IMR-90 (cell line): ENCODE measurements at regions not wholly inside any gene's neighbourhood (a gene's known extent, or its start where the extent isn't known, plus 50 kb on each side); places are given as distances from the start of the nearest gene placed in this dataset.

Source experiments
- ATAC-seq: fragments of 200-7000 bp; cut with Tn5 transposase; 2 replicates; pipeline ENCODE4 v1.9.1; 2020; ENCODE audit warnings: low read depth, mild to moderate bottlenecking, moderate library complexity
- BruUV-seq: library from RNA; stranded (reverse); fragments of 400-500 nt; replicated peaks from 2 replicates; lab custom pipeline; 2021; lab: Mats Ljungman, UMichigan
- CTCF ChIA-PET: fragments of 300-600 bp; formaldehyde crosslinking; extraction: SDS; loops from one replicate; lab custom pipeline; 2021; ENCODE audit warnings: antibody characterized with exemption; lab: Yijun Ruan, JAX
- POLR2A ChIA-PET: fragments of 300-600 bp; sonication (Branson Sonifier 250); formaldehyde crosslinking; loops from one replicate; lab custom pipeline; 2022; ENCODE audit warnings: antibody characterized with exemption; ENCODE audit not compliant: unreplicated experiment; lab: Charles Lee
- DNase-seq: peaks from one replicate; pipeline ENCODE4 v3.0.0; 2013
- H2AFZ ChIP-seq: replicated peaks from 2 replicates; pipeline ENCODE3; 2013; ENCODE audit warnings: low read length, mild to moderate bottlenecking; ENCODE audit not compliant: poor library complexity
- H2AK5ac ChIP-seq: 2 replicates; pipeline ENCODE4 v1.6.1; 2013; ENCODE audit warnings: low read depth, low read length, inconsistent platforms
- H2AK9ac ChIP-seq: replicated peaks from 2 replicates; pipeline ENCODE3; 2013; ENCODE audit warnings: mild to moderate bottlenecking, low read depth, low read length, moderate library complexity; ENCODE audit not compliant: poor library complexity
- H2BK120ac ChIP-seq: 2 replicates; pipeline ENCODE4 v1.6.1; 2013; ENCODE audit warnings: low read depth, low read length, inconsistent platforms
- H2BK15ac ChIP-seq: 3 replicates; pipeline ENCODE4 v1.6.1; 2013; ENCODE audit warnings: low read depth, low read length, inconsistent platforms
- H2BK20ac ChIP-seq: 2 replicates; pipeline ENCODE4 v1.6.1; 2013; ENCODE audit warnings: low read depth, mild to moderate bottlenecking, inconsistent platforms, low read length, moderate library complexity
- H2BK5ac ChIP-seq: 2 replicates; pipeline ENCODE4 v1.6.1; 2013; ENCODE audit warnings: mild to moderate bottlenecking, low read depth, low read length, inconsistent platforms; ENCODE audit not compliant: poor library complexity, severe bottlenecking
- H3K14ac ChIP-seq: replicated peaks from 2 replicates; pipeline ENCODE4 v1.6.1; 2013; ENCODE audit warnings: low read depth, low read length, inconsistent platforms
- H3K18ac ChIP-seq: 2 replicates; pipeline ENCODE4 v1.6.1; 2013; ENCODE audit warnings: low read depth, low read length, control low read depth
- H3K23ac ChIP-seq: 2 replicates; pipeline ENCODE4 v1.6.1; 2013; ENCODE audit warnings: low read depth, low read length, inconsistent platforms
- H3K27ac ChIP-seq: 2 replicates; pipeline ENCODE4 v1.5.1; 2013; ENCODE audit warnings: mild to moderate bottlenecking, control low read depth, low read length; ENCODE audit not compliant: insufficient read depth
- H3K27me3 ChIP-seq: 2 replicates; pipeline ENCODE4 v1.6.1; 2013; ENCODE audit warnings: low read length; ENCODE audit not compliant: control insufficient read depth, insufficient read depth
- H3K36me3 ChIP-seq: 2 replicates; pipeline ENCODE4 v1.6.1; 2013; ENCODE audit warnings: low read length, mixed read lengths; ENCODE audit not compliant: control insufficient read depth, insufficient read depth
- H3K4ac ChIP-seq: 2 replicates; pipeline ENCODE4 v1.6.1; 2013; ENCODE audit warnings: low read depth, low read length, inconsistent platforms
- H3K4me1 ChIP-seq: 2 replicates; pipeline ENCODE4 v1.6.1; 2013; ENCODE audit warnings: low read length, mixed read lengths; ENCODE audit not compliant: control insufficient read depth, insufficient read depth
- H3K4me2 ChIP-seq: 2 replicates; pipeline ENCODE4 v1.6.1; 2013; ENCODE audit warnings: low read depth, mild to moderate bottlenecking, control low read depth, low read length, moderate library complexity
- H3K4me3 ChIP-seq: 2 replicates; pipeline ENCODE4 v1.5.1; 2013; ENCODE audit warnings: low read depth, mild to moderate bottlenecking, control low read depth, low read length, moderate library complexity; ENCODE audit not compliant: insufficient read depth
- H3K56ac ChIP-seq: 2 replicates; pipeline ENCODE4 v1.6.1; 2013; ENCODE audit warnings: low read length, inconsistent platforms; ENCODE audit not compliant: insufficient read depth; ENCODE audit errors: extremely low read depth
- H3K79me1 ChIP-seq, 2 experiments: 2 replicates each; pipeline ENCODE4 v1.6.1; 2013; ENCODE audit warnings: low read length in 2 of 2, inconsistent platforms in 1 of 2, low read depth in 1 of 2
- H3K9ac ChIP-seq: 2 replicates; pipeline ENCODE4 v1.6.1; 2013; ENCODE audit warnings: low read depth, low read length, control low read depth
- H3K9me1 ChIP-seq: 2 replicates; pipeline ENCODE4 v1.6.1; 2013; ENCODE audit warnings: low read length, inconsistent platforms; ENCODE audit not compliant: insufficient read depth
- H3K9me3 ChIP-seq: 2 replicates; pipeline ENCODE4 v1.6.1; 2013; ENCODE audit warnings: low read length; ENCODE audit not compliant: control insufficient read depth, insufficient read depth
- H4K20me1 ChIP-seq: 2 replicates; pipeline ENCODE4 v1.6.1; 2013; ENCODE audit warnings: low read length, inconsistent platforms; ENCODE audit not compliant: insufficient read depth
- H4K5ac ChIP-seq: 2 replicates; pipeline ENCODE4 v1.6.1; 2013; ENCODE audit warnings: mild to moderate bottlenecking, low read depth, low read length, control low read depth
- H4K8ac ChIP-seq, 2 experiments: 2 replicates each; pipeline ENCODE4 v1.6.1; 2013; ENCODE audit warnings: low read depth in 2 of 2, low read length in 2 of 2, control low read depth in 1 of 2, inconsistent platforms in 1 of 2
- H4K91ac ChIP-seq: 2 replicates; pipeline ENCODE4 v1.6.1; 2013; ENCODE audit warnings: low read depth, low read length, inconsistent platforms; ENCODE audit not compliant: insufficient read depth
- BHLHE40 ChIP-seq: fragments of 150-350 bp; IDR thresholded peaks from 2 replicates; pipeline ENCODE4 v1.6.1; 2016; ENCODE audit warnings: mild to moderate bottlenecking, low read depth, low read length
- CEBPB ChIP-seq: IDR thresholded peaks from 2 replicates; pipeline ENCODE4 v1.6.1; 2012; ENCODE audit warnings: low read depth, low read length, improper control_type of control experiment
- CHD1 ChIP-seq: IDR thresholded peaks from 2 replicates; pipeline ENCODE4 v1.6.1; 2012; ENCODE audit warnings: low read depth, low read length, improper control_type of control experiment
- FOS ChIP-seq: fragments of 150-350 bp; IDR thresholded peaks from 2 replicates; pipeline ENCODE4 v1.6.1; 2016; ENCODE audit warnings: low read depth, low read length
- MAFK ChIP-seq: IDR thresholded peaks from 2 replicates; pipeline ENCODE4 v1.6.1; 2012; ENCODE audit warnings: low read depth, low read length, improper control_type of control experiment
- MAZ ChIP-seq: IDR thresholded peaks from 2 replicates; pipeline ENCODE4 v1.6.1; 2012; ENCODE audit warnings: low read depth, mild to moderate bottlenecking, low read length, improper control_type of control experiment, moderate library complexity, borderline replicate concordance
- POLR2A ChIP-seq: IDR thresholded peaks from 2 replicates; pipeline ENCODE4 v1.6.1; 2012; ENCODE audit warnings: mild to moderate bottlenecking, low read depth, low read length
- RAD21 ChIP-seq: IDR thresholded peaks from 2 replicates; pipeline ENCODE4 v1.6.1; 2012; ENCODE audit warnings: low read length, improper control_type of control experiment
- RFX5 ChIP-seq: IDR thresholded peaks from 2 replicates; pipeline ENCODE4 v1.8.0; 2012; ENCODE audit warnings: low read depth, mild to moderate bottlenecking, low read length, moderate library complexity
- SMC3 ChIP-seq: fragments of 150-350 bp; IDR thresholded peaks from 2 replicates; pipeline ENCODE4 v1.6.1; 2016; ENCODE audit warnings: low read depth, mild to moderate bottlenecking, antibody characterized with exemption, low read length, moderate library complexity
- WGBS, 2 experiments: methylation state at CpG; one replicate each; pipeline versions ENCODE4 v1.1.5 to v1.1.7; 2013; ENCODE audit warnings: missing lambda C conversion rate in 2 of 2; ENCODE audit not compliant: insufficient read length in 1 of 2; ENCODE audit errors: extremely low coverage in 2 of 2; 5-methylcytosine and 5-hydroxymethylcytosine counted together
- dilution Hi-C: fragments of 300-500 bp; cut with HindIII; formaldehyde crosslinking; loops from one replicate; pipeline ENCODE4 v1.14.3; 2018; ENCODE audit warnings: low sequenced_read_pairs; ENCODE audit not compliant: unreplicated experiment
- in situ Hi-C: fragments of 300-500 bp; cut with MboI; formaldehyde crosslinking; loops from 3 replicates; pipeline ENCODE4 v1.14.3; 2019; ENCODE audit warnings: low sequenced_read_pairs, inconsistent platforms, mixed read lengths
- intact Hi-C: fragments of 100-400 bp; cut with micrococcal nuclease; formaldehyde crosslinking; loops from 2 replicates; pipeline ENCODE4 v1.10.0; 2022
- TF ChIP-seq, protein P1 (sequence below): fragments of 150-350 bp; IDR thresholded peaks from 2 replicates; pipeline ENCODE4 v1.6.1; 2017; ENCODE audit warnings: mild to moderate bottlenecking, antibody characterized with exemption, low read length, low read depth
- TF ChIP-seq, protein P2 (sequence below): fragments of 150-350 bp; IDR thresholded peaks from 2 replicates; pipeline ENCODE4 v1.6.1; 2016; ENCODE audit warnings: low read depth, mild to moderate bottlenecking, low read length, moderate library complexity, borderline replicate concordance
- TF ChIP-seq, protein P3 (sequence below): conservative IDR thresholded peaks from 2 replicates; pipeline ENCODE4 v1.5.1; 2012; ENCODE audit warnings: mild to moderate bottlenecking, low read depth, low read length, improper control_type of control experiment

DNA sequence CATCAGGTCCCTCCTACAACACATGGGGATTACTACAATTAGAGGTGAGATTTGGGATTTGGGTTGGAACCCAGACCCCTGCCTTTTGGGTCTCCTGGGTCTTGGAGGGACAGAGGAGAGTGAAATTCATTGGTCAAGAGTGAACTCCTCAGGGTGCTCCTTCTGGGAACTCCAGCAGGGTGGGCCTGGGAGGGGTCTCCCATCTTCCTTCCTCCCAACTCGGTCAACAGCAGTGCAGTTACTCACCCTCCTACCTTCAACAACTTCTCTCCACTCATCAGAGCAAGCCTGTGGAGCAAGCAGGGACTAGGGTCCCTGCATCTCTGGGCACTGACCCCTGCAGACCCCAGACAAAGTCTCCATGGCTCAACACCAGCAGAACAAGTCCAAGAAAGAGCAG lies 89.3 kb upstream of the TMPRSS2 start:
- no peaks in the 10 kb centered on the region for H3K9me1 ChIP-seq
- intact Hi-C loops (no loop called here), dilution Hi-C loops (no loop called here), in situ Hi-C loops (no loop called here)
- CTCF ChIA-PET = no interaction called here
- no peak overlapping the region for H4K8ac ChIP-seq
- H3K9ac ChIP-seq = no peak overlapping the region
- no peak for DNase-seq
- POLR2A ChIA-PET = no interaction called here
- H2BK120ac ChIP-seq = no peak overlapping the region
- no peak overlapping the region for H3K4me3 ChIP-seq
- H4K91ac ChIP-seq = no peak overlapping the region
- H3K14ac ChIP-seq = no peak overlapping the region
- H3K79me1 ChIP-seq = no peaks in the 10 kb centered on the region
- H3K56ac ChIP-seq = no peak overlapping the region
- H3K23ac ChIP-seq = no peak overlapping the region
- no peak overlapping the region for H2BK20ac ChIP-seq
- H2AK5ac ChIP-seq = no peak overlapping the region
- H3K27ac ChIP-seq = no peak overlapping the region
- no TSS peak for BruUV-seq
- H3K9me3 ChIP-seq = no peaks in the 10 kb centered on the region
- no peak overlapping the region for H4K5ac ChIP-seq
- peaks cover 26% of the 10 kb centered on the region for H3K27me3 ChIP-seq
- H3K4ac ChIP-seq = no peak overlapping the region
- H3K18ac ChIP-seq = no peak overlapping the region
- no peak overlapping the region for H2BK15ac ChIP-seq
- no peak overlapping the region for H2AK9ac ChIP-seq
- no peak overlapping the region for H2BK5ac ChIP-seq
- H3K4me1 ChIP-seq = no peaks in the 10 kb centered on the region
- H4K20me1 ChIP-seq = no peaks in the 10 kb centered on the region
- no peak overlapping the region for H3K4me2 ChIP-seq
- TF ChIP-seq RFX5 (no peak), RAD21 (no peak), SMC3 (no peak), POLR2A (no peak), CEBPB (no peak), FOS (no peak), MAFK (no peak), CHD1 (no peak), BHLHE40 (no peak), MAZ (no peak)
- TF ChIP-seq, protein P1, sequence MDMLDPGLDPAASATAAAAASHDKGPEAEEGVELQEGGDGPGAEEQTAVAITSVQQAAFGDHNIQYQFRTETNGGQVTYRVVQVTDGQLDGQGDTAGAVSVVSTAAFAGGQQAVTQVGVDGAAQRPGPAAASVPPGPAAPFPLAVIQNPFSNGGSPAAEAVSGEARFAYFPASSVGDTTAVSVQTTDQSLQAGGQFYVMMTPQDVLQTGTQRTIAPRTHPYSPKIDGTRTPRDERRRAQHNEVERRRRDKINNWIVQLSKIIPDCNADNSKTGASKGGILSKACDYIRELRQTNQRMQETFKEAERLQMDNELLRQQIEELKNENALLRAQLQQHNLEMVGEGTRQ = no peak
- TF ChIP-seq, protein P2, sequence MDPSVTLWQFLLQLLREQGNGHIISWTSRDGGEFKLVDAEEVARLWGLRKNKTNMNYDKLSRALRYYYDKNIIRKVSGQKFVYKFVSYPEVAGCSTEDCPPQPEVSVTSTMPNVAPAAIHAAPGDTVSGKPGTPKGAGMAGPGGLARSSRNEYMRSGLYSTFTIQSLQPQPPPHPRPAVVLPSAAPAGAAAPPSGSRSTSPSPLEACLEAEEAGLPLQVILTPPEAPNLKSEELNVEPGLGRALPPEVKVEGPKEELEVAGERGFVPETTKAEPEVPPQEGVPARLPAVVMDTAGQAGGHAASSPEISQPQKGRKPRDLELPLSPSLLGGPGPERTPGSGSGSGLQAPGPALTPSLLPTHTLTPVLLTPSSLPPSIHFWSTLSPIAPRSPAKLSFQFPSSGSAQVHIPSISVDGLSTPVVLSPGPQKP = no peak
- TF ChIP-seq, protein P3, sequence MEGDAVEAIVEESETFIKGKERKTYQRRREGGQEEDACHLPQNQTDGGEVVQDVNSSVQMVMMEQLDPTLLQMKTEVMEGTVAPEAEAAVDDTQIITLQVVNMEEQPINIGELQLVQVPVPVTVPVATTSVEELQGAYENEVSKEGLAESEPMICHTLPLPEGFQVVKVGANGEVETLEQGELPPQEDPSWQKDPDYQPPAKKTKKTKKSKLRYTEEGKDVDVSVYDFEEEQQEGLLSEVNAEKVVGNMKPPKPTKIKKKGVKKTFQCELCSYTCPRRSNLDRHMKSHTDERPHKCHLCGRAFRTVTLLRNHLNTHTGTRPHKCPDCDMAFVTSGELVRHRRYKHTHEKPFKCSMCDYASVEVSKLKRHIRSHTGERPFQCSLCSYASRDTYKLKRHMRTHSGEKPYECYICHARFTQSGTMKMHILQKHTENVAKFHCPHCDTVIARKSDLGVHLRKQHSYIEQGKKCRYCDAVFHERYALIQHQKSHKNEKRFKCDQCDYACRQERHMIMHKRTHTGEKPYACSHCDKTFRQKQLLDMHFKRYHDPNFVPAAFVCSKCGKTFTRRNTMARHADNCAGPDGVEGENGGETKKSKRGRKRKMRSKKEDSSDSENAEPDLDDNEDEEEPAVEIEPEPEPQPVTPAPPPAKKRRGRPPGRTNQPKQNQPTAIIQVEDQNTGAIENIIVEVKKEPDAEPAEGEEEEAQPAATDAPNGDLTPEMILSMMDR = no peak
- WGBS, 2 experiments = no CpG with 5 or more reads among the region's 1 CpG
- no peaks in the 10 kb centered on the region for H3K36me3 ChIP-seq
- no peak for ATAC-seq
- no peak overlapping the region for H2AFZ ChIP-seq
